ENCODE measurements at regions not wholly inside any gene's neighbourhood (a gene's known extent, or its start where the extent isn't known, plus 50 kb on each side); places are given as distances from the start of the nearest gene placed in this dataset.

GRCh38 chr1:208465266-208465665 is 221.1 kb upstream of the PLXNA2 start:
- intact Hi-C loops (cut with micrococcal nuclease; ENCODE audit: unreplicated experiment): no loop called here
- ChIA-PET POLR2A (interaction anchor here (0.6 kb wide), 1 partner anchor 26 kb away, joined by 3 read pairs; no protein-coding TSS in a partner anchor), CTCF (ENCODE audit: unreplicated experiment) (no interaction called here)
- no peak overlapping the region for H2AFZ ChIP-seq (ENCODE audit: low read length)
- no peak overlapping the region for H3K27ac ChIP-seq (ENCODE audit: low read depth, low read length, poor library complexity, severe bottlenecking)
- no peak for DNase-seq (ENCODE audit: low spot score)
- no TSS peak for BruUV-seq (replicated peaks)
- no peaks in the 10 kb centered on the region for H3K36me3 ChIP-seq (ENCODE audit: insufficient read depth, low read length)
- no peak overlapping the region for H3K4me2 ChIP-seq (ENCODE audit: low read length)
- H4K20me1 ChIP-seq (ENCODE audit: insufficient read depth, low read length): no peaks in the 10 kb centered on the region
- H3K4me3 ChIP-seq (ENCODE audit: low read depth, low read length, poor library complexity, severe bottlenecking): no peak overlapping the region
- TF ChIP-seq, protein P1, sequence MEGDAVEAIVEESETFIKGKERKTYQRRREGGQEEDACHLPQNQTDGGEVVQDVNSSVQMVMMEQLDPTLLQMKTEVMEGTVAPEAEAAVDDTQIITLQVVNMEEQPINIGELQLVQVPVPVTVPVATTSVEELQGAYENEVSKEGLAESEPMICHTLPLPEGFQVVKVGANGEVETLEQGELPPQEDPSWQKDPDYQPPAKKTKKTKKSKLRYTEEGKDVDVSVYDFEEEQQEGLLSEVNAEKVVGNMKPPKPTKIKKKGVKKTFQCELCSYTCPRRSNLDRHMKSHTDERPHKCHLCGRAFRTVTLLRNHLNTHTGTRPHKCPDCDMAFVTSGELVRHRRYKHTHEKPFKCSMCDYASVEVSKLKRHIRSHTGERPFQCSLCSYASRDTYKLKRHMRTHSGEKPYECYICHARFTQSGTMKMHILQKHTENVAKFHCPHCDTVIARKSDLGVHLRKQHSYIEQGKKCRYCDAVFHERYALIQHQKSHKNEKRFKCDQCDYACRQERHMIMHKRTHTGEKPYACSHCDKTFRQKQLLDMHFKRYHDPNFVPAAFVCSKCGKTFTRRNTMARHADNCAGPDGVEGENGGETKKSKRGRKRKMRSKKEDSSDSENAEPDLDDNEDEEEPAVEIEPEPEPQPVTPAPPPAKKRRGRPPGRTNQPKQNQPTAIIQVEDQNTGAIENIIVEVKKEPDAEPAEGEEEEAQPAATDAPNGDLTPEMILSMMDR (conservative IDR thresholded peaks at IDR 0.05; ENCODE audit: low read length): no peak
- no peak for TF ChIP-seq EZH2phosphoT487 (IDR thresholded peaks at IDR 0.05; ENCODE audit: borderline replicate concordance, low read depth, low read length)
- no peaks in the 10 kb centered on the region for H3K4me1 ChIP-seq (ENCODE audit: insufficient read depth, low read length, poor library complexity, severe bottlenecking)
- no peaks in the 10 kb centered on the region for H3K79me2 ChIP-seq (ENCODE audit: insufficient read depth, low read depth, low read length)
- no peaks in the 10 kb centered on the region for H3K9me3 ChIP-seq (ENCODE audit: low read length)
- H3K9me2 ChIP-seq (ENCODE audit: insufficient read depth, low read length): no peaks in the 10 kb centered on the region

DNA sequence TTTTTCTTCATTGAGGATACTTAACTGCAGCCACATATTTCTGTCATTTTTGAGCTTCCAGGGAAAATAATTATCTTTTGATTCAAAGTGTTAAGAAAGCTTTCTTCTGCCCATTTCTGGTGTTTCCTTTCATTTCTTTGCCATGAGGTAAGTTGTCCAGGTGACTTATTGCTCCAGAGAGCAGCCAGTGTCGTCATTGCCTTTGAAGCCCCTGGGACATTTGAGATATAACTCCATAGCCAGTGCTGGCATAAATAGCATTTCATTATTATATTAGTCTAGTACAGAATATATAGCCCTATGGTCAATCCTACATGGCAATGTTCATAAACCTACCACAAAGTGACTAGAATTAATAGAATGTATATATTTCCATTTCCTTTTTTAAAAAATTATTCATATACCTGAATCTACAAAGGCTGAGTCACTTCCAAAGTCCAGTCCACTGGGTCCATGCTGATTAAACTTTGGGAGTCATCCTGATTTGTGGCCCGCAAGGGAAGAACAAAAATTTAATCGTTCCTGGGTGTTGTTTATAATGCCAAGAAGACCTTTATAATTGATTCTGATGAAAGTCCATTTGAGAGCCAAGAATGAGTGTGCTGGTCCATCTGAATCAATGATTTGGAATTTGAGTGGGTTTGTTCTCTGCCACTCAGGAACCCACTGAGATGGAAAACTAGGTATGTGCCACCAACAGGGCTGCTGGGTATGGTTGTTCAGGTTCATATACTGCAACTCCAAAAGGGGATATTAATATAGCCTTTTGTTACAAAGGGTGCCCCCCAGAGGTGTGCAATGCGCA is 221.8 kb upstream of the PLXNA2 start:
- no peak overlapping the region for H3K27ac ChIP-seq (ENCODE audit: low read depth, low read length, poor library complexity, severe bottlenecking)

More for the DNA sequence above, 221.8 kb upstream of the PLXNA2 start:
- TF ChIP-seq EZH2phosphoT487 (IDR thresholded peaks at IDR 0.05; ENCODE audit: borderline replicate concordance, low read depth, low read length): no peak
- TF ChIP-seq, protein P1 (conservative IDR thresholded peaks at IDR 0.05; ENCODE audit: low read length): no peak
- ChIA-PET POLR2A (interaction anchor here (0.6 kb wide), 1 partner anchor 25 kb away, joined by 3 read pairs; no protein-coding TSS in a partner anchor), CTCF (ENCODE audit: unreplicated experiment) (no interaction called here)
- no TSS peak for BruUV-seq (replicated peaks)
- no peaks in the 10 kb centered on the region for H3K79me2 ChIP-seq (ENCODE audit: insufficient read depth, low read depth, low read length)
- no peaks in the 10 kb centered on the region for H4K20me1 ChIP-seq (ENCODE audit: insufficient read depth, low read length)
- no peaks in the 10 kb centered on the region for H3K4me1 ChIP-seq (ENCODE audit: insufficient read depth, low read length, poor library complexity, severe bottlenecking)
- DNase-seq (ENCODE audit: low spot score): no peak
- H3K9me3 ChIP-seq (ENCODE audit: low read length): no peaks in the 10 kb centered on the region
- H2AFZ ChIP-seq (ENCODE audit: low read length): no peak overlapping the region
- no peak overlapping the region for H3K4me2 ChIP-seq (ENCODE audit: low read length)
- intact Hi-C loops (cut with micrococcal nuclease; ENCODE audit: unreplicated experiment): no loop called here
- H3K9me2 ChIP-seq (ENCODE audit: insufficient read depth, low read length): no peaks in the 10 kb centered on the region
- H3K4me3 ChIP-seq (ENCODE audit: low read depth, low read length, poor library complexity, severe bottlenecking): no peak overlapping the region
- H3K36me3 ChIP-seq (ENCODE audit: insufficient read depth, low read length): no peaks in the 10 kb centered on the region
